ENCODE measurements at regions not wholly inside any gene's neighbourhood (a gene's known extent, or its start where the extent isn't known, plus 50 kb on each side); places are given as distances from the start of the nearest gene placed in this dataset.

DNA sequence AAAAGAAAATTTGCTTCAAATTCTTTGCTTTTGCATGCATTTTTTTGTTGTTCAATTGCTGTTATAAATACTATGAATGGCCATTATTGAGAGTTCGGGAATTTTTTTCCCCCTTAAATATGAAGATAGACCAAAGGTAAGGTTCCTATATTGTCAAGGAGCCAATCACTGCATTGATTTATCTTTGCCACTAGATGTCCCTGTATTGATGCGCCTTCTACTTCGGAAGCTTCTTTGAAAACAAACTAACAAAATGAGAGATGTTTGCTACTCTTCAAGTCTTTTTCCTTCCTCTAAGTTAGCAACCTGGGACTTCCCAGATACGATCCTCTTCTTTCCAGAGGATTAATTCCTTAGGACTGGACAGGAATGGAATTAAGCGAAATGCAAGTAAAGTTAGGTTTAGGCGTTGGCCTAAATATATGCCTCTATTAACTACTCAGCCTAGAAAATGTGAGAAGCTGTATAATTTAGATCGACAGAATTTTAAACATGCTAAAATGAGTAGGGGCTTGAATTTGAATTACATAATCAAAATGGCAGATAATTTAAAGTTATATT is 318.1 kb downstream of the AEBP2 start:
- in situ Hi-C loops (cut with HindIII; ENCODE audit: low pct_ligation_motif_present, low sequenced_read_pairs): no loop called here
- no peak overlapping the region for H3K27ac ChIP-seq
- DNase-seq: no peak
- no peaks in the 10 kb centered on the region for H3K27me3 ChIP-seq (replicated peaks)
- TF ChIP-seq, protein P1, sequence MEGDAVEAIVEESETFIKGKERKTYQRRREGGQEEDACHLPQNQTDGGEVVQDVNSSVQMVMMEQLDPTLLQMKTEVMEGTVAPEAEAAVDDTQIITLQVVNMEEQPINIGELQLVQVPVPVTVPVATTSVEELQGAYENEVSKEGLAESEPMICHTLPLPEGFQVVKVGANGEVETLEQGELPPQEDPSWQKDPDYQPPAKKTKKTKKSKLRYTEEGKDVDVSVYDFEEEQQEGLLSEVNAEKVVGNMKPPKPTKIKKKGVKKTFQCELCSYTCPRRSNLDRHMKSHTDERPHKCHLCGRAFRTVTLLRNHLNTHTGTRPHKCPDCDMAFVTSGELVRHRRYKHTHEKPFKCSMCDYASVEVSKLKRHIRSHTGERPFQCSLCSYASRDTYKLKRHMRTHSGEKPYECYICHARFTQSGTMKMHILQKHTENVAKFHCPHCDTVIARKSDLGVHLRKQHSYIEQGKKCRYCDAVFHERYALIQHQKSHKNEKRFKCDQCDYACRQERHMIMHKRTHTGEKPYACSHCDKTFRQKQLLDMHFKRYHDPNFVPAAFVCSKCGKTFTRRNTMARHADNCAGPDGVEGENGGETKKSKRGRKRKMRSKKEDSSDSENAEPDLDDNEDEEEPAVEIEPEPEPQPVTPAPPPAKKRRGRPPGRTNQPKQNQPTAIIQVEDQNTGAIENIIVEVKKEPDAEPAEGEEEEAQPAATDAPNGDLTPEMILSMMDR (IDR thresholded peaks at IDR 0.05; ENCODE audit: low read depth, low read length, missing control alignments): peak; percentile 61
- no peak overlapping the region for H3K4me3 ChIP-seq (ENCODE audit: low read depth, low read length)
- no peaks in the 10 kb centered on the region for H3K36me3 ChIP-seq (replicated peaks)

GRCh38 chr12:19759227-19759626 is 319.9 kb downstream of the AEBP2 start:
- in situ Hi-C loops (cut with HindIII; ENCODE audit: low pct_ligation_motif_present, low sequenced_read_pairs): no loop called here
- Histone ChIP-seq H3K27me3 (replicated peaks) (no peaks in the 10 kb centered on the region), H3K36me3 (replicated peaks) (no peaks in the 10 kb centered on the region), H3K4me3 (ENCODE audit: low read depth, low read length) (no peak overlapping the region), H3K27ac (no peak overlapping the region)
- DNase-seq: peak; percentile 54
- TF ChIP-seq, protein P1 (IDR thresholded peaks at IDR 0.05; ENCODE audit: low read depth, low read length, missing control alignments): no peak

- in situ Hi-C loops (cut with HindIII; ENCODE audit: low pct_ligation_motif_present, low sequenced_read_pairs): no loop called here
- Histone ChIP-seq H3K27me3 (replicated peaks) (no peaks in the 10 kb centered on the region), H3K4me3 (ENCODE audit: low read depth, low read length) (no peak overlapping the region), H3K36me3 (replicated peaks) (no peaks in the 10 kb centered on the region), H3K27ac (no peak overlapping the region)
- DNase-seq: no peak
- TF ChIP-seq, protein P1 (IDR thresholded peaks at IDR 0.05; ENCODE audit: low read depth, low read length, missing control alignments): no peak
These were observed 321.3 kb downstream of the AEBP2 start for GRCh38 chr12:19760611-19761010.

GRCh38 chr12:19761463-19761862 is 322.2 kb downstream of the AEBP2 start:
- Histone ChIP-seq H3K4me3 (ENCODE audit: low read depth, low read length) (no peak overlapping the region), H3K27me3 (replicated peaks) (no peaks in the 10 kb centered on the region), H3K27ac (no peak overlapping the region), H3K36me3 (replicated peaks) (no peaks in the 10 kb centered on the region)
- in situ Hi-C loops (cut with HindIII; ENCODE audit: low pct_ligation_motif_present, low sequenced_read_pairs): no loop called here
- no peak for DNase-seq
- TF ChIP-seq, protein P1 (IDR thresholded peaks at IDR 0.05; ENCODE audit: low read depth, low read length, missing control alignments): no peak

DNA sequence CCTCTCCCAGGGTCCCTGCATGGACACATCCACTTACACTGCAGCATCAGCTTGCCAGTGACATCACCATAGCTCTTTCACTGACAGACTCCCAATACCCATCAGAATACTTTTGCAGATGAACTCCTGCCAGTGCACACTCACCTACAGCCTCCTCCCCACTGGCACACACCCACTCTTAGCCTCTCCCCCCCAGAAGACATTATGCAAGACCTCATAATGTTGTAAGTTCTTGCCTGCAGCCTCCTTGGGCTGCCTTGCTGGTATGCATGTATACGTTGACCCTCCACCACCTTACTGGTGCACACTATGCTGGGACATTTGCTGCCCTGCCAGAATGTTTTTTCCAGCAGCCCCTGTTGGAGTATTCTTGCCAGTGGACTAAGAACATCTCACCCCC is 324.2 kb downstream of the AEBP2 start:
- in situ Hi-C loops (cut with HindIII; ENCODE audit: low pct_ligation_motif_present, low sequenced_read_pairs): no loop called here
- H3K27ac ChIP-seq: no peak overlapping the region
- H3K27me3 ChIP-seq (replicated peaks): no peaks in the 10 kb centered on the region
- no peak overlapping the region for H3K4me3 ChIP-seq (ENCODE audit: low read depth, low read length)
- no peak for DNase-seq
- TF ChIP-seq, protein P1 (IDR thresholded peaks at IDR 0.05; ENCODE audit: low read depth, low read length, missing control alignments): no peak
- H3K36me3 ChIP-seq (replicated peaks): no peaks in the 10 kb centered on the region

DNA sequence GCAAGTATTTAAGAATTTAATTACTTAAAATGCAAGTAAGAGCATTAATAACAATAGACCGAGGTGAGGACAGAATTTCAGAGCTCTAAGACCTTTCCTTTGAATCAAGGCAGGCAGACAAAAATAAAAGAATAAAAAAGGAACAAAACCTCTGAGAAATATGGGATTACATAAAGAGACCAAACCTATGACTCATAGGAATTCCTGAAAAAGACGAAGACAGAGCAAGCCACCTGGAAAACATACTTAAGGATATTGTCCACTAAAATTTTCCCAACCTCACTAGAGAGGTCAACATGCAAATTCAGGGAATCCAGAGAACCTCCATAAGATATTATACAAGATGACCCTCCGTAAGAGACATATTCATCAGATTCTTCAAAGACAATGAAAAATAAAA is 325.1 kb downstream of the AEBP2 start:
- Histone ChIP-seq H3K4me3 (ENCODE audit: low read depth, low read length) (no peak overlapping the region), H3K36me3 (replicated peaks) (no peaks in the 10 kb centered on the region), H3K27ac (no peak overlapping the region), H3K27me3 (replicated peaks) (no peaks in the 10 kb centered on the region)
- TF ChIP-seq, protein P1 (IDR thresholded peaks at IDR 0.05; ENCODE audit: low read depth, low read length, missing control alignments): no peak
- DNase-seq: no peak
- in situ Hi-C loops (cut with HindIII; ENCODE audit: low pct_ligation_motif_present, low sequenced_read_pairs): no loop called here

All from brain microvascular endothelial cell (primary cell).